Gastrocnemius medialis (tissue), 4 donors: ENCODE measurements at regions not wholly inside any gene's neighbourhood (a gene's known extent, or its start where the extent isn't known, plus 50 kb on each side); places are given as distances from the start of the nearest gene placed in this dataset.

ENCODE experiments used
- CTCF ChIP-seq, 5 experiments: fragments of 450-650 bp in 3 of 5; fragments of 200-600 bp in 2 of 5; sonication (generic) in 2 of 5; IDR thresholded peaks in 4 of 5; conservative IDR thresholded peaks in 1 of 5; 1 replicate in 4 of 5; 2 replicates in 1 of 5; pipeline ENCODE4 v1.5.1; 2016 to 2019; ENCODE audit warnings: antibody characterized with exemption in 5 of 5, mild to moderate bottlenecking in 3 of 5, moderate library complexity in 3 of 5
- POLR2A ChIP-seq, 2 donors: fragments of 450-650 bp; IDR thresholded peaks; one replicate each; pipeline ENCODE4 v1.6.1; 2017; ENCODE audit warnings: antibody characterized with exemption in 2 of 2, mild to moderate bottlenecking in 2 of 2, moderate library complexity in 2 of 2

DNA sequence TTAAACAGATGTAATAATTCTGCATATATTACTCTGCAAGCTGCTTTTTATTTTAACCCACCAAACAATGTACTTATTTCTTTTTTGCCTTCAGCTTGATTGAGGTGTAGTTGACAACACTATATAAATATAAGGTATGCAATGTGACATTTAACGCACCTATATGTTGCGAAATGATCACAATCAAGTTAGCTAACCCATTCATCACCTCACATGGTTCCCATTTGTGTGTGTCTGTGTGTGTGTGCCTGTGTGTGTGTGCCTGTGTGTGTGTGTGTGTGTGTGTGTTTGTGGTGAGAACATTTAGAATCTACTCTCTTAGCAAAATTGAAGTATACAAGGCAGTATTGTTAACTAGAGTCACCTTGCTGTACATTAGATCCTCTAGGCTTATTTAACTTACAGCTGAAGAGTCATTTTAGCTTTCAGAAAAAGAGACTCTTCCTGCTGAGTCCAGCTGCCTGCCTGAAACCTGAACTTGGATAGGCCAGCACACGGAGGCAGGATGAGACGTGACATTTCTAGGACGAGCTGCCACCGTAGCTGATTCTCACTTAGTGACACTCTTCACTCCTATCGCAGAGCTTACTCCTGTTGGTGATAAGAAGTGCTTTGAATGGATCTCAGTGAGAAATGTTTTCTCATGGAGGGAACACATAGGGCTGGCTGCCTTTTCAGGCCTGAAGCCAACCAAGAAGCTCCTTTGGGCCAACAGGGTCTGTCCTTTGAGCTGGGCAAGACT is 126.5 kb upstream of the RIPOR2 start:
- TF ChIP-seq POLR2A (IDR thresholded peaks at IDR 0.05), result no peak
- TF ChIP-seq CTCF (IDR thresholded peaks at IDR 0.05 in 4 of 5, conservative IDR thresholded peaks at IDR 0.05 in 1 of 5), result no peak
